Spinal cord (tissue), 9 donors: ENCODE measurements at regions not wholly inside any gene's neighbourhood (a gene's known extent, or its start where the extent isn't known, plus 50 kb on each side); places are given as distances from the start of the nearest gene placed in this dataset.
"Not testable (repeated sequence)": the region's sequence is repeated elsewhere in the genome, so short reads cannot be mapped to it uniquely, and the experiment has no call there.

Experiments
- DNase-seq, 6 donors: peaks; one replicate each; pipeline versions ENCODE4 v3.0.0 to v3.0.0-alpha.2; 2013 to 2015; ENCODE audit warnings: low spot score in 6 of 6, low read depth in 4 of 6
- H3K27ac ChIP-seq: one replicate; pipeline ENCODE4 v1.5.1; 2013; ENCODE audit warnings: low read depth, low read length, control low read depth
- H3K27me3 ChIP-seq: one replicate; pipeline ENCODE4 v1.6.1; 2013; ENCODE audit warnings: low read length; ENCODE audit not compliant: control insufficient read depth, insufficient read depth
- H3K36me3 ChIP-seq: one replicate; pipeline ENCODE4 v1.6.1; 2013; ENCODE audit warnings: low read length; ENCODE audit not compliant: control insufficient read depth, insufficient read depth
- H3K4me1 ChIP-seq: one replicate; pipeline ENCODE4 v1.6.1; 2013; ENCODE audit warnings: low read length; ENCODE audit not compliant: control insufficient read depth, insufficient read depth
- H3K4me3 ChIP-seq: one replicate; pipeline ENCODE4 v1.5.1; 2013; ENCODE audit warnings: low read depth, low read length, control low read depth
- H3K9me3 ChIP-seq: one replicate; pipeline ENCODE4 v1.6.1; 2013; ENCODE audit warnings: low read length; ENCODE audit not compliant: control insufficient read depth, insufficient read depth
- WGBS: methylation state at CpG from one replicate; pipeline ENCODE4 v1.1.5; 2013; ENCODE audit warnings: missing lambda C conversion rate; ENCODE audit not compliant: insufficient coverage; 5-methylcytosine and 5-hydroxymethylcytosine counted together
- donor health status: healthy.

GRCh38 chr1:232162001-232162400 lies 467.9 kb downstream of the SIPA1L2 start:
- Histone ChIP-seq H3K4me3 (no peak overlapping the region), H3K4me1 (no peaks in the 10 kb centered on the region), H3K36me3 (no peaks in the 10 kb centered on the region), H3K9me3 (no peaks in the 10 kb centered on the region), H3K27ac (no peak overlapping the region), H3K27me3 (no peaks in the 10 kb centered on the region)
- no peak for DNase-seq
- WGBS, result 100% methylated on average over 1 of the region's 1 CpG

- not testable (repeated sequence) for H3K4me3 ChIP-seq, H3K27me3 ChIP-seq, H3K4me1 ChIP-seq, H3K9me3 ChIP-seq, H3K27ac ChIP-seq, DNase-seq, H3K36me3 ChIP-seq
- WGBS, result no CpG with 5 or more reads among the region's 2 CpGs
Observed at GRCh38 chr1:232158558-232158957, 471.4 kb downstream of the SIPA1L2 start.

GRCh38 chr1:232156070-232156469 lies 473.9 kb downstream of the SIPA1L2 start:
- no CpG with 5 or more reads among the region's 3 CpGs for WGBS
- H3K9me3 ChIP-seq, H3K27me3 ChIP-seq, DNase-seq, H3K36me3 ChIP-seq, H3K4me1 ChIP-seq, H3K4me3 ChIP-seq, H3K27ac ChIP-seq: not testable (repeated sequence)

- DNase-seq, result no peak
- no peak overlapping the region for H3K27ac ChIP-seq
- H3K4me3 ChIP-seq, result no peak overlapping the region
- H3K9me3 ChIP-seq, result no peaks in the 10 kb centered on the region
- H3K4me1 ChIP-seq, result no peaks in the 10 kb centered on the region
- no peaks in the 10 kb centered on the region for H3K27me3 ChIP-seq
- no peaks in the 10 kb centered on the region for H3K36me3 ChIP-seq
Observed at GRCh38 chr1:232153652-232154051, 476.3 kb downstream of the SIPA1L2 start.

GRCh38 chr1:232150770-232151548 lies 479.0 kb downstream of the SIPA1L2 start:
- Histone ChIP-seq H3K4me3 (no peak overlapping the region), H3K36me3 (no peaks in the 10 kb centered on the region), H3K27me3 (no peaks in the 10 kb centered on the region), H3K4me1 (no peaks in the 10 kb centered on the region), H3K9me3 (no peaks in the 10 kb centered on the region), H3K27ac (no peak overlapping the region)
- WGBS, result 88% methylated on average over 4 of the region's 8 CpGs
- no peak for DNase-seq

GRCh38 chr1:232149287-232150201 lies 480.4 kb downstream of the SIPA1L2 start:
- Histone ChIP-seq H3K4me1 (no peaks in the 10 kb centered on the region), H3K36me3 (no peaks in the 10 kb centered on the region), H3K9me3 (no peaks in the 10 kb centered on the region), H3K27me3 (no peaks in the 10 kb centered on the region), H3K4me3 (no peak overlapping the region), H3K27ac (no peak overlapping the region)
- DNase-seq, result no peak
- WGBS, result no CpG with 5 or more reads among the region's 9 CpGs

- Histone ChIP-seq H3K9me3 (no peaks in the 10 kb centered on the region), H3K36me3 (no peaks in the 10 kb centered on the region), H3K4me3 (no peak overlapping the region), H3K4me1 (no peaks in the 10 kb centered on the region), H3K27me3 (no peaks in the 10 kb centered on the region), H3K27ac (no peak overlapping the region)
- 79% methylated on average over 1 of the region's 2 CpGs for WGBS
- DNase-seq, result no peak
Observed at GRCh38 chr1:232147215-232147614, 482.7 kb downstream of the SIPA1L2 start.

- no peak overlapping the region for H3K4me3 ChIP-seq
- WGBS, result 90% methylated on average over 2 of the region's 3 CpGs
- no peaks in the 10 kb centered on the region for H3K4me1 ChIP-seq
Observed at GRCh38 chr1:232146514-232146913, 483.4 kb downstream of the SIPA1L2 start.

GRCh38 chr1:232145768-232146167 lies 484.2 kb downstream of the SIPA1L2 start:
- DNase-seq, result no peak

More at GRCh38 chr1:232146514-232146913, 483.4 kb downstream of the SIPA1L2 start:
- H3K27me3 ChIP-seq, result no peaks in the 10 kb centered on the region
- no peak overlapping the region for H3K27ac ChIP-seq
- no peaks in the 10 kb centered on the region for H3K36me3 ChIP-seq
- H3K9me3 ChIP-seq, result no peaks in the 10 kb centered on the region
- DNase-seq, result no peak

More at GRCh38 chr1:232145768-232146167, 484.2 kb downstream of the SIPA1L2 start:
- H3K4me3 ChIP-seq, result no peak overlapping the region
- H3K4me1 ChIP-seq, result no peaks in the 10 kb centered on the region
- WGBS, result no CpG with 5 or more reads among the region's 2 CpGs
- H3K27me3 ChIP-seq, result no peaks in the 10 kb centered on the region
- no peaks in the 10 kb centered on the region for H3K36me3 ChIP-seq
- no peaks in the 10 kb centered on the region for H3K9me3 ChIP-seq
- no peak overlapping the region for H3K27ac ChIP-seq
